GM18909 (cell line): ENCODE measurements at regions not wholly inside any gene's neighbourhood (a gene's known extent, or its start where the extent isn't known, plus 50 kb on each side); places are given as distances from the start of the nearest gene placed in this dataset.

Experiments
- ATAC-seq: cut with Tn5 transposase; IDR thresholded peaks from one replicate; pipeline ENCODE4 v1.9.1; 2021; ENCODE audit warnings: mild to moderate bottlenecking; ENCODE audit not compliant: unreplicated experiment, poor library complexity

DNA sequence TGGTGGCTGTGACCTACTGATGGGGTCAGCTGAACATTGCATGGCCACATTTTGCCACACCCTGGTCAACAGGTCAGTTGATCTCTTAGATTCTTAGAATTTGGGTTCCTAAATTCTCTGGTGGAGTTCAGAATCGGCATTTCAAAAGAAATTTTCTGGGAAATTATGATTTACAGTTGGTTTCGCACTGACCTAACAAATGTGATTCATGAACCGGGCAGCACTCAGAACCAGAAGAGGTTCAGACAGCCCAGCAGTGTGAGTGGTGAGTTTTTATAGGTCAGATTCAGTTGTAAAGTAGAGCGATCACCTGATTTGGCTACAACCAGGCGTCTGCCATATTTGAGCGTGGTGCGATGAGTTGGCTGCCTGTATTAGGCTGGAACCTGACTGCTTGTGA, 163.7 kb upstream of the GAS1 start:
- no peak for ATAC-seq

DNA sequence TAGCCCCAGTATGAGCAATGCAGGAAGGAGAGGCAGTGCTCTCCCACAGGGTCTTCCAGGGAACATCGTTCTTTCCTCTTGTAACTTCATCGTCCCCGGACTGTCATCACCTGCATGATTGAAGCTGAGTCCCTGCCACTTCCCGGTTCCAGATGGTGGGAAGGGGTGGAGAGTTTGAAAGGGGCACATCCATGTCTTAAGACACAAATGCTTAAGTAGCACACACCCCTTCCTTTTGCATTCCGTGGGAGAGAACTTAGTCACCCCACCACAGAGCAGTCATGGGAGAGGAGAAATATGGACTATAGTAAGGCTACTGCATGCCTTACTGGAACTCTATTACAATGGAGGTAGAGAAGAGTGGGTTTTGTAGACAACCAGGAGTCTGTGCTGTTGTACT, 165.3 kb upstream of the GAS1 start:
- ATAC-seq, result no peak

DNA sequence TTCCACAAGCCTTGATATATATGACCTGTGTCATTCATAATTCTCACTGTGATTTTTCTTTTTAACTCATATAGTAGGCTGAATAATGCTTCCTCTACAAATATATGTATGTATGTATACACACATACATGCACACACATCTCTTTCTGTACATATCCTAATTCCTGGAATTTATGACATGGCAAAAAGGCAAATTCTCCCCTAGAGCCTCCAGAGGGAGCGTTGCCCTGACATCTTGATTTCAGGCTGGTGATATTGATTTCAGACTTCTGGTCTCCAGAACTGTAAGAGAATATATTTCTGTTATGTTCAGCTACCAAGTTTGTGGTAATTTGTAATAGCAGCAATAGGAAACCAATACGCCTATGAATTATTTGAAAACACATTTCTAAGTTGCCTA, 166.6 kb upstream of the GAS1 start:
- no peak for ATAC-seq

DNA sequence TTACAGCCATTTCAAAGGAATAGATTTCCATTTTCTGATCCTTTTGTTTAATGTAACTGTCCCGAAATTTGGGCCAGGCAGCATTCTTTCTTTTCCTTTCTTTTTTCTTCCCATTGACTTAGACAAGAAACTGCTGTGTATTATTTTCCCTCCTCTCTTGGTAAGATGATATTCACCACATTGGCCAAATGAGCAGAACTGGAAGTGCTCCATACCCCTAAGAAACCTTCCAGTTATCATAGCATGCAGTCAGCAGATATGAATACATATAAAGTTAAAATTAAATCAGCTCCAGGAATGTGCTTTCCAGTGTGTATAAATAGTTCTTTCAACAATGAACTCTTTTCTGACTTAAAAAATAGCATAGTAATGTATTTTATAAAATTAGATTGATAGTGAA, 168.5 kb upstream of the GAS1 start:
- no peak for ATAC-seq

DNA sequence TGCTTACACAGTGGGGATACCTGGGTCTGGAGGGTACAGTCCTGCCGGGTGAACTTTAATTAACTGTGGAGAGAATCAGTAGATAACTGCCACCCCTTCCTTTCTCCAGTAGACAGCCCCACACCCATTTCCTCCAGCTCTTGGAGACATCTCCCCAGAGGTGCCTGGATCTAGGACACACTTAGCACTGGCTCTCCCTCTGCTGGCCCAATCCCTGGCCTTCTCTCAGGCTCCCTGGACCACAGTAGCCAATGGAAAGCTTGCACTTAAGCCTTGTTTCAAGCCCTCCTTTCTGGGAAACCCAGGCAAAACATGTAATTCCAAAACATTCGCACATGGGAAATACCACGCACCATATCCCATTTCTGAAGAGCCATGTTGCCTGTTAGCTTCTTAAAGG, 169.2 kb upstream of the GAS1 start:
- ATAC-seq, result no peak

DNA sequence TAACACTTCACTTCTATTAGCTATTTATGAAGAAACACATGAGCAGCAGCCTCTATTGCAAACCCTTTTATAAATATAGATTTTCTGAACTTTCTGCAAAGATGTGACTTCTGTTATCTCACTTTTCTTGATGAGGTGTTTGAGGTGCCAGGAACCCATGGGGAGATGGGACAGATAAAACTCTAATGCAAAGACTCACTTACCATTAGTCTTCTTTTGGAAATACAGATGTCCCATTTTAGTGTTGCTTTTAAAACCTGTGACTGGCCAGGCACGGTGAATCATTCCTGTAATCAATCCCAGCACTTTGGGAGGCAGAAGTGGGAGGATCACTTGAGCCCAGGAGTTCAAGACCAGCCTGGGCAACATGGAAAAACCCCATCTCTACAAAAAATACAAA, 171.3 kb upstream of the GAS1 start:
- ATAC-seq, result no peak

DNA sequence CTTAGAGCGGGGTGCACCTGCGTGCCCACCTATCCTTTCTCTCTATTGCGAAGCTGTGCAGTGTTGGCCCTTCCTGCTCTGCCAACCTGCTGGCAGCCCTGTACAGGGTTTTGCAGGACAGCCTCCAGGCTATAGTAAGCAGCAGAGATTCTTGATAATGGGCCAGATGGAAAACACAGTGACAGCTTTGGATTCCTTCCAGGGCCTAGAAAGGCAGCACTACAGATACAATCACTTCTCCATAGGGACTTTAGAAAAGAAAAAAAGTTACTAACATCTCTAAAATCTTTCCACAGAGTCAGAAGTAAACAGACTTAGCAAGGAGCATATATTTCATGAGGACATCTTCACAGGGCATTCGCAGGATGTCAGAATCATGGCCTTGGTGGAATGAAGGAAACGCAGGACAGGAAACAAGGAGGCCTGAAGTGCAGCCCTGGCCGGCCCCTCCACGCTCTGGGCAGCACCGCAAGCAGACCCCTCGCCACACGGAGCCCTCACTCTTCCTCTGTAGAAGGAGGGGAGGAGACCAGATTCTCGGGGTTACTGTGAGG, 172.1 kb upstream of the GAS1 start:
- no peak for ATAC-seq

DNA sequence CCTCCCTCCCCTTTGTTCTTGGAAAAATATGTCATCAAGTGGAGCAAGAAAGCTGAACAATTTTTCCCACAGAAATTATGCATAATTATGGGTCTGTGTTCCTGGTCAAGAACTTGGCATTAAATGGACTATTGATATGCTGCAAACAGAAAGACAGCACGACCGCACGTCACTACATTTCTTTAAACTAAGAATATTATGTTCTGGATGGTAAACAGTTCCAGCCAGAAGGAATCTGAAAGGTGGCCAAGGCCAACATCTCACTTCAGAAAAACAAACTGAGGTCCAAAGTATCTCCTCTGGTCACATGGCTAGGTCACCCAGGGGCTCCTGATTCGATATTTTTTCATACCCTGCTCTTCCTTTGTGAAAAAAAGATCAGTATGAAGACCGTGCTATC, 173.3 kb upstream of the GAS1 start:
- no peak for ATAC-seq

DNA sequence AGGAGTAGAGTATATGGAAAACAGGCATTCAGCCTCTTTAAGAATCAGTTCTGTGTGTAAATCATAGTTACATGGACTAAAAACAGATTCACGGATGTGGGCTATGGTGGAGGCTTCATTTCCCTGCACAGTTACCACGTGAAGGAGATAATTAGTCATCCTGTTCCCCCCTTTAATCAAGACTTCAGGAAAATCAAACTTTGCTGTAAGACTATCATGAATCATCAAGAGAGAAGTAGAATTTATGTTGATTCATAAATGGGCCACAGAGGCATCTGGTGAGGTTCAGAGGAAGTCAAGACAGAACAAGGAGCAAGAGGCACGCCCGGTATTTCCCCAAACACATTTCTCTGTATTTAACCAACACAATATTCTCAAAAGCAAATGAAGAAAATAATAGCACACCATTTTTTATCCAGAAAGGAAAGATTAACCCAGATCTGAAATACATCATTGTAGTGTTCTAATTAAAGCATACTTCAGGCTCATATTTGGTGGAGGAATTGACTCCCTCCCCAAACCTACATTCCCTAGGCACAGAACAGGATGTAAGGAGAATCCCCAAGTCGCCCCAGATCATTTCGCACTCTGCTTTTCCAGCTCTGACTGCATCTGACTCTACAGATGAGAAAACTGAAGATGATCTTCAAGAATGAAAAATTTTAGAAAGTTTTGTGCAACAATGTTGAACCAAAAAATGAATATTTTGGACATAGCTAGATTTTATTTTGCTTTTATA, 175.8 kb upstream of the GAS1 start:
- no peak for ATAC-seq

DNA sequence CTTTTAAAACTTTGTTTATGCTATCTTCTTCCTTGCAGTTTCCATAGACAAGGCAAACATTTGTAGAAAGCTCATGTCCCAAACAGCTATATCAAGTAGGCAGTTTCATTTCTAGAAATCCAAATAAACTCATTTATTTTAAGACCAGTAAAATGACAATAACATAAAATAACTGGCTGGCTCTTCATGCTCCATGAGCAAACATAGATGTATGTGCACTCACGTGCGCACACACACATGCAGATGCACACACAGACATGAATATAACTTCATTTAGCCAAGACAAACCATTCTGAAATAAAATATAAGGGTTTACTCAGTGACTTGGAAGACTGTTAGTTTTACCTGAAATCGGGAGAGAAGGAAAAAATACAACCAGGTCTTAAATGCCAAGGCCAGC, 176.5 kb upstream of the GAS1 start:
- no peak for ATAC-seq

DNA sequence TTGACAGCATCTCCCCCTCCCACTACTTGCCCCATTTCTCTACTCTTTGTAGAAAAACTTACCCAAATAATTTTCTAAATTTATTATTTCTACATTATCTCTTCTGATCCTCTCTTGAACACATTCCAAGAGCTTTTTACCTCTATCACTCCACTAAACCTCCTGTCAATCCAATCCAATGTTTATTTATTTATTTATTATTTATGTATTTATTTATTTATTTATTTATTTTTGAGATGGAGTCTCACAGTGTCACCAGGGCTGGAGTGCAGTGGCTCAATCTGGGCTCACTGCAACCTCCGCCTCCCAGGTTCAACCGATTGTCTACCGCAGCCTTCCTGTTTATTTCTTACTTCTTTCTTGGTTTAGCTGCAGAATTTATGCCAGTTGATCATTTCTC, 178.5 kb upstream of the GAS1 start:
- no peak for ATAC-seq

DNA sequence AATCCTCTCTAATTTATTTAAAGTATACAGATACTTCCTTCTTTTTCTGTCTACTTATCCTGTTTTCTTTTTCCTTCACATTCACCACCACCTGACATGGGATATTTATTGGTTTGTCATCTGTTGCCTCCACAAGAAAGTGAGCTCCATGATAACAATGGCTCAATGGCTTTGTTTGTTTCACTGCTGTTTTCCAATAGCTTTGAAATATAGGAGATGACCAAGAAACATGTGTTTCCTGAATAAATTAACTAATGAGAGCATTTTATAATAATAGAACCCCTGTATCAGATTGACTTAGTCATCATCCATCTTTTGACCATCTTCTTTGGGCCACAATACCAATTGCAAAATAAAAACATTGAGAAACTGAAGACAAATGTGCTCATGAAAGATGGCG, 180.2 kb upstream of the GAS1 start:
- no peak for ATAC-seq

DNA sequence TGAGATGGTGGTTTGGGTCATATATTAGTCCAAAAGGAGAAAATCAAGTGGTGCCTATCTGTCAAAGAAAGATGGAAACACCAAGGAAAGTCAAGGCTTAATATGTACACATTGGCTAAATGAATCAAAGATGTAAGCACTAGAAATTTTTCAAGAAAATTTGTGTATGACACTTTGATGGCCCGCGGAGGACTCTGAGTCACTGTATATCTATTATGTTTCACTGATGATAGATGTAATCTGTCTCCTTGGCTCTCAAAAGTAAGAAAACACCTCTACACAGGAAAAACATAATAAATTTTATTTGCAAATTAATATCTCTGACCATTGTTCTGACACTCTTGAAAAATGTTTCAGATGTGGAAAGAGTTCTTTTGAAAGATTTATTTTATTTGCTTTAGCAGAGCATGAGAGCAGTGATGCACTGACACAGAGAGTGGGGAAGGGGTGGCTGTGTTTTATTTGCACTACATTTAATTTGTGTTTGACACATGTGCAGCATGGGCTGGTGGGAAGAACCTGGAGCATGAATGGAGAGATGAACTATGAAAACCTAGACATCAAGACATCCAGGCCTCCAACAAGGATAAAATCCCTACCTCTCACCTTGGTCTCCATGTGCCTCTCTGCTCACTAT, 180.8 kb upstream of the GAS1 start:
- no peak for ATAC-seq

DNA sequence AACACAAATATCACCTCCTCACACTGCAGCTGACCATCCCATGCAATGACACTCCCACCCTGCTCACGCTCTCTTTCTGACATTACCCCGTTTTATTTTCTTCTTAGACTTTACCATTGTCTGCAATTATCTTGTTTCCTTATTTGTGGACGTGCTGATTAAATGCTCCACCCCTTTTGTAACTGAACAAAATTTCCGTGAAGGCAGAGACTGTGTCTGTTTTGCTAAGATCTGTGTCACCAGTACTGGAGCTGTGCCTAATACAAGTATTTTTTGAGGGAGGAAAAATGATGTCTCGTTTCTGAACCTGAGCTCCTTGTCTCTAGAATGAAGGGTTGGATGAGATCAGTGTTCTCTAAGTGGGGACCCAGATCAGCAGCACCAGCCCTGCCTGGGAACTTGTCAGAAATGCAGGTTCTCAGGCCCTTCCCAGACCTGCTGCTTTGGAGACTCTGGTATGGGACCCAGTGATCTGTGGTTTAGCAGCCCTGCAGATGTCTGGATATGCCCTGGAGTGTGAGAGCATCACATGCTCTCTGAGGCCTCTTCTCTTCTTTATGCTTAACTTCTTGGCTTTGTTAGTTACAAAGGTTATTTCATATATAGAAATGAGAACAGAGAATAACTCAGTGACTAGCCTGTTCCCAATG, 181.7 kb upstream of the GAS1 start:
- ATAC-seq, result no peak

DNA sequence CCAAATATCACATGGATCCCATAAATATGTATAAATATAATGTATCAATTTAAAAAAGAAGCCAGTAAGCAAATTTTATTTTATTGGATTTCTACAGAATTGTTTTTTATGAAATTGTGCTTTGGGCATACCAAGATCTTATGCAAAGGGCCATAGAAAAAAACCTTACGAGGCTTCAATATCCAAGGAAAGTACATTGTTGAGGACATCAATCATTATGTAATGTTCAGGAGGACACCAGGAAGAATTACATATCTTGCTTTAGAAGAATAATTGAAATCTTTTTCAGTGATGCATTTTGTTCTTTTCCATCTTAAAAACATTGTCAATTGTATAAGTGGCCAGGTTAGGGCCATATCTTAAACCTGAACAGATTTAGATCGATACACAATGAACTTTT, 187.8 kb upstream of the GAS1 start:
- no peak for ATAC-seq

DNA sequence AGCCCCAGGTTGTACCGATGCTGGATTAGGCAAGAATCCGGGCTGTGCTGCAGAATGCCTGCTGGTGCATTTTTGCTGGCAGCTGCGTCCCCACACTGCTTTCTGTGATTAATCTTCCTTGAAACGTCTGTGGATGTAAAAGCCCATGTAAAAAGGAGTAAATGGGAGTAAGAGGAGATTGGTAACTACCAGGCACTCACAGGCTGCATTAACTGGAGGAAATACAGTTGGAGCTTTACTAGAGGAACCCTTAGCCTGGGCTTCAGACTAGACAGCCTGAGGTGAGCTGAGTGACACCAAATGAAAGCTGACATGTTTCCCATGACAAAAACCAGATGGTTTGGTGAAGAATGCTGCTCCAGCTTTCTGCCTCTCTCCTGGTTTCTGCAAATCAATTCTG, 190.4 kb upstream of the GAS1 start:
- no peak for ATAC-seq

DNA sequence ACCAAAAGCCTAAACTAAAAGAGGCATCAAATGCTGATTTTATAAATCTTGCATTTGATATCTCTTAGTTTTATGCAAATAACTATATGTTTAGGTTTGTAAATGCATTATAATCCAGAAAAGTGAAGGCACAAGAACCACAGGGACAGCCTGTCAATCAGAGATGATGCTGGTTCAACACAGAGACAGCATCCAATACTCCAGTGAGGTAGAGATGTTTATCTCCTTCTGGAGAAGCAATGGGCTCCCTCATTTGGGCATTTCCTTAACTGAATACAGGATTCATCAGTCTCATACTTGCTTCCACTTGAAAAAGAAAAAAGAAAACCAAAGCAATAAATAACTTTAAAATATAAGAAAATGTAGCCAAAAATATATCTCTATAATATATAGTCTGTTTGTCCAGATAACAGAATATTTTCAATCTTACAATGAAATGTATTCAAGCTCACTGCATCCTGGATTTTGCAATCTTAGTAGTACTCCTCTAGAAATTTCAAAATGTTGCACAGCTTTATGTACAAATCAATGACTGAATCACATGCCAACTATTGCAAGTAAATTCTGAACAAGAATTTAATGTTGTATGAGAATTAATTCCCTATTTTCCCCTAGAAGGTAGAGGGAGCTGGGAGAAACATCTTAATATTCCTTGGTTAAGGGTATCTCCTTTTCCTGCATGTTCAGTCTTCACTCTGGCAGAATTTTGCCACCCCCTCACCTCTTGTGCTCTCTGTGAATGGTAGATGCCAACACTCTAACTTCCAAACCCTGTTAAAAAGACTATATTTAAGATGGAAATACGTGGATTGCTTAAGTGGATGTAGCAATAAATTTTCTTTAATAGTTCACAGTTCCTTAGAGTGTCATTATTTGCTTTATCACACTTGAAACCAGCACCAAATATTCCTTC, 191.1 kb upstream of the GAS1 start:
- ATAC-seq, result no peak

DNA sequence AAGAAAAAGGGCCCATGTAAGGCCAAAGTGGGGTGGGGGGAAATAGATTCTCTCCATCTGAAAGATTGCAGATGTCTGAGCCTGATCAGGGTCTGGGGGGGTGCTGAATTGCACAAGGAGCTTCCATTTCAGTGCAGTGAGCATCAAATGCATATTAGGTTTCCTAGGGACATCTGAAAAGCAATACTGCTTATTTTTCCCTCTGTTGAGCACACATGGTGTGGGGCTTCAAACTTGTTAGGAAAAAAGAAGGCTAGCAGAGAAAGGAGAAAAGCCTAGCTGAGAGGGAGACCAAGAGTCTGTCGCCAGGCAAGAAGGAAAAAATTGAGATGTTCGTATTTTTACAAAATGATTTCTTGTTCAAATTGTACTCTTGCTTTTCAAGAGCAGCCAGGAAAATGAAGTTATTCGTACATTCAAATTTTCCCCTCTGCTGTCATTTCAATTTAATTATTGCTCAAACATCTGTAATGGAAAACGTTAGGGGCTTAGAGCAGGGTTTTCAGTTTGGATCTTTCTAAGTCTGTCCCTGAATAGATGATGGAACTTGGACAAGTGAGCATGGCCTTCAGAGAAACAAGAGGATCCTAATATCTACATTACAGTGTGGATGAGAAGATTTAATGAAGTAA, 191.9 kb upstream of the GAS1 start:
- no peak for ATAC-seq

DNA sequence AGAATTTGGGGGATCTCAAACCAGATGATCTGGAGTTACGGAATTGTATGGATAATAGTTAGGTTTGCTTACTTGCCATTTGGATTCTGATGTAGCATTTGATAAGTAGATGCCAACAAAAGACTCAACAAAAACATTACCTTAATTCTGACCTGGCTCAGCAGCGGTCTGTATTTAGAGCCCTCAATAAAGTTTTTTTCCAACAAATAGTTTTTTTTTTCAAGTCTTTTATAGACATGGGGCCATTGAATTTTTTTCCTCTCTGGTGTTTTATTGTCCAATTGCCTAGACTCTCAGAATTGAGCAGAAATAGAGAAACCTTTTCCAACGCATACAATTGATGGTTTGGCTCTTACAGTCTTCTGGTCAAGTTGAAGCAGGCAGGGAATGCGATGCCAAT, 192.8 kb upstream of the GAS1 start:
- ATAC-seq, result no peak

DNA sequence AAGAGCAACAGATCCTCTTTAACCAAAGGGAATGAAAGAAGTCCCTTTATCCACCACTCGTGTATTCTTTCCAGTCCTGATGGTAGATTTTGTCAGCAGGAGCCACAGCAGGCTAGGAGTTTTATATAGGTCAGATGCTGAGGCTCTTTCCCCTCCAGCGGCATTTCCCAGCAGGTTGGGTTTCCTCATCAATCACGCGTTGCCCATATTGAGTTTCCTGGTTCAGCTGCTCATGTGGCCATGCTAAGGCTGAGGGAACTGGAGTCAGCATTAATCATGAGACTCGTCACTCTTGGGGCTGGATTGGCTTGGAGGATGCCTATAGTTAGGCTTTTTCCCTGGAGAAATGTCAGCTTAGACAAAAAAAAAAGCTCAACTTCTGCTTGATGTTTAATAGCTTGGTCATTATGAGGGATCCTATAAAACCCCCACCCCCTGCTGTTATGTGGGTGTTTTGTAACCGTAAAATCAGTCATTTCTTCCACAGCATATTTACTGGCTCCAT, 193.4 kb upstream of the GAS1 start:
- no peak for ATAC-seq
